IMR-90 (cell line): ENCODE measurements at regions not wholly inside any gene's neighbourhood (a gene's known extent, or its start where the extent isn't known, plus 50 kb on each side); places are given as distances from the start of the nearest gene placed in this dataset.

Experiments used
- ATAC-seq: fragments of 200-7000 bp; cut with Tn5 transposase; 2 replicates; pipeline ENCODE4 v1.9.1; 2020; ENCODE audit warnings: low read depth, mild to moderate bottlenecking, moderate library complexity
- BruUV-seq: library from RNA; stranded (reverse); fragments of 400-500 nt; replicated peaks from 2 replicates; lab custom pipeline; 2021; lab: Mats Ljungman, UMichigan
- CTCF ChIA-PET: fragments of 300-600 bp; formaldehyde crosslinking; extraction: SDS; loops from one replicate; lab custom pipeline; 2021; ENCODE audit warnings: antibody characterized with exemption; lab: Yijun Ruan, JAX
- POLR2A ChIA-PET: fragments of 300-600 bp; sonication (Branson Sonifier 250); formaldehyde crosslinking; loops from one replicate; lab custom pipeline; 2022; ENCODE audit warnings: antibody characterized with exemption; ENCODE audit not compliant: unreplicated experiment; lab: Charles Lee
- DNase-seq: peaks from one replicate; pipeline ENCODE4 v3.0.0; 2013
- H2AFZ ChIP-seq: replicated peaks from 2 replicates; pipeline ENCODE3; 2013; ENCODE audit warnings: low read length, mild to moderate bottlenecking; ENCODE audit not compliant: poor library complexity
- H2AK5ac ChIP-seq: 2 replicates; pipeline ENCODE4 v1.6.1; 2013; ENCODE audit warnings: low read depth, low read length, inconsistent platforms
- H2AK9ac ChIP-seq: replicated peaks from 2 replicates; pipeline ENCODE3; 2013; ENCODE audit warnings: mild to moderate bottlenecking, low read depth, low read length, moderate library complexity; ENCODE audit not compliant: poor library complexity
- H2BK120ac ChIP-seq: 2 replicates; pipeline ENCODE4 v1.6.1; 2013; ENCODE audit warnings: low read depth, low read length, inconsistent platforms
- H2BK15ac ChIP-seq: 3 replicates; pipeline ENCODE4 v1.6.1; 2013; ENCODE audit warnings: low read depth, low read length, inconsistent platforms
- H2BK20ac ChIP-seq: 2 replicates; pipeline ENCODE4 v1.6.1; 2013; ENCODE audit warnings: low read depth, mild to moderate bottlenecking, inconsistent platforms, low read length, moderate library complexity
- H2BK5ac ChIP-seq: 2 replicates; pipeline ENCODE4 v1.6.1; 2013; ENCODE audit warnings: mild to moderate bottlenecking, low read depth, low read length, inconsistent platforms; ENCODE audit not compliant: poor library complexity, severe bottlenecking
- H3K14ac ChIP-seq: replicated peaks from 2 replicates; pipeline ENCODE4 v1.6.1; 2013; ENCODE audit warnings: low read depth, low read length, inconsistent platforms
- H3K18ac ChIP-seq: 2 replicates; pipeline ENCODE4 v1.6.1; 2013; ENCODE audit warnings: low read depth, low read length, control low read depth
- H3K23ac ChIP-seq: 2 replicates; pipeline ENCODE4 v1.6.1; 2013; ENCODE audit warnings: low read depth, low read length, inconsistent platforms
- H3K27ac ChIP-seq: 2 replicates; pipeline ENCODE4 v1.5.1; 2013; ENCODE audit warnings: mild to moderate bottlenecking, control low read depth, low read length; ENCODE audit not compliant: insufficient read depth
- H3K27me3 ChIP-seq: 2 replicates; pipeline ENCODE4 v1.6.1; 2013; ENCODE audit warnings: low read length; ENCODE audit not compliant: control insufficient read depth, insufficient read depth
- H3K36me3 ChIP-seq: 2 replicates; pipeline ENCODE4 v1.6.1; 2013; ENCODE audit warnings: low read length, mixed read lengths; ENCODE audit not compliant: control insufficient read depth, insufficient read depth
- H3K4ac ChIP-seq: 2 replicates; pipeline ENCODE4 v1.6.1; 2013; ENCODE audit warnings: low read depth, low read length, inconsistent platforms
- H3K4me1 ChIP-seq: 2 replicates; pipeline ENCODE4 v1.6.1; 2013; ENCODE audit warnings: low read length, mixed read lengths; ENCODE audit not compliant: control insufficient read depth, insufficient read depth
- H3K4me2 ChIP-seq: 2 replicates; pipeline ENCODE4 v1.6.1; 2013; ENCODE audit warnings: low read depth, mild to moderate bottlenecking, control low read depth, low read length, moderate library complexity
- H3K4me3 ChIP-seq: 2 replicates; pipeline ENCODE4 v1.5.1; 2013; ENCODE audit warnings: low read depth, mild to moderate bottlenecking, control low read depth, low read length, moderate library complexity; ENCODE audit not compliant: insufficient read depth
- H3K56ac ChIP-seq: 2 replicates; pipeline ENCODE4 v1.6.1; 2013; ENCODE audit warnings: low read length, inconsistent platforms; ENCODE audit not compliant: insufficient read depth; ENCODE audit errors: extremely low read depth
- H3K79me1 ChIP-seq, 2 experiments: 2 replicates each; pipeline ENCODE4 v1.6.1; 2013; ENCODE audit warnings: low read length in 2 of 2, inconsistent platforms in 1 of 2, low read depth in 1 of 2
- H3K9ac ChIP-seq: 2 replicates; pipeline ENCODE4 v1.6.1; 2013; ENCODE audit warnings: low read depth, low read length, control low read depth
- H3K9me1 ChIP-seq: 2 replicates; pipeline ENCODE4 v1.6.1; 2013; ENCODE audit warnings: low read length, inconsistent platforms; ENCODE audit not compliant: insufficient read depth
- H3K9me3 ChIP-seq: 2 replicates; pipeline ENCODE4 v1.6.1; 2013; ENCODE audit warnings: low read length; ENCODE audit not compliant: control insufficient read depth, insufficient read depth
- H4K20me1 ChIP-seq: 2 replicates; pipeline ENCODE4 v1.6.1; 2013; ENCODE audit warnings: low read length, inconsistent platforms; ENCODE audit not compliant: insufficient read depth
- H4K5ac ChIP-seq: 2 replicates; pipeline ENCODE4 v1.6.1; 2013; ENCODE audit warnings: mild to moderate bottlenecking, low read depth, low read length, control low read depth
- H4K8ac ChIP-seq, 2 experiments: 2 replicates each; pipeline ENCODE4 v1.6.1; 2013; ENCODE audit warnings: low read depth in 2 of 2, low read length in 2 of 2, control low read depth in 1 of 2, inconsistent platforms in 1 of 2
- H4K91ac ChIP-seq: 2 replicates; pipeline ENCODE4 v1.6.1; 2013; ENCODE audit warnings: low read depth, low read length, inconsistent platforms; ENCODE audit not compliant: insufficient read depth
- CHD1 ChIP-seq: IDR thresholded peaks from 2 replicates; pipeline ENCODE4 v1.6.1; 2012; ENCODE audit warnings: low read depth, low read length, improper control_type of control experiment
- MAFK ChIP-seq: IDR thresholded peaks from 2 replicates; pipeline ENCODE4 v1.6.1; 2012; ENCODE audit warnings: low read depth, low read length, improper control_type of control experiment
- NFE2L2 ChIP-seq: fragments of 150-350 bp; IDR thresholded peaks from 2 replicates; pipeline ENCODE4 v1.6.1; 2016; ENCODE audit warnings: low read depth, mild to moderate bottlenecking, low read length
- RCOR1 ChIP-seq: IDR thresholded peaks from 2 replicates; pipeline ENCODE4 v1.6.1; 2012; ENCODE audit warnings: mild to moderate bottlenecking, low read length, improper control_type of control experiment; ENCODE audit not compliant: insufficient replicate concordance
- SMC3 ChIP-seq: fragments of 150-350 bp; IDR thresholded peaks from 2 replicates; pipeline ENCODE4 v1.6.1; 2016; ENCODE audit warnings: low read depth, mild to moderate bottlenecking, antibody characterized with exemption, low read length, moderate library complexity
- WGBS, 2 experiments: methylation state at CpG; one replicate each; pipeline versions ENCODE4 v1.1.5 to v1.1.7; 2013; ENCODE audit warnings: missing lambda C conversion rate in 2 of 2; ENCODE audit not compliant: insufficient read length in 1 of 2; ENCODE audit errors: extremely low coverage in 2 of 2; 5-methylcytosine and 5-hydroxymethylcytosine counted together
- dilution Hi-C: fragments of 300-500 bp; cut with HindIII; formaldehyde crosslinking; loops from one replicate; pipeline ENCODE4 v1.14.3; 2018; ENCODE audit warnings: low sequenced_read_pairs; ENCODE audit not compliant: unreplicated experiment
- in situ Hi-C: fragments of 300-500 bp; cut with MboI; formaldehyde crosslinking; loops from 3 replicates; pipeline ENCODE4 v1.14.3; 2019; ENCODE audit warnings: low sequenced_read_pairs, inconsistent platforms, mixed read lengths
- intact Hi-C: fragments of 100-400 bp; cut with micrococcal nuclease; formaldehyde crosslinking; loops from 2 replicates; pipeline ENCODE4 v1.10.0; 2022

GRCh38 chr2:145729481-145729880 is 1209.6 kb upstream of the ZEB2 start:
- Histone ChIP-seq H3K9me1 (no peaks in the 10 kb centered on the region), H2BK20ac (no peak overlapping the region), H3K79me1 (no peaks in the 10 kb centered on the region), H4K91ac (no peak overlapping the region), H3K4ac (no peak overlapping the region), H4K5ac (no peak overlapping the region), H2AFZ (no peak overlapping the region), H3K9me3 (no peaks in the 10 kb centered on the region), H2AK5ac (no peak overlapping the region), H2BK5ac (no peak overlapping the region), H3K4me1 (no peaks in the 10 kb centered on the region), H4K8ac (no peak overlapping the region), H3K4me3 (no peak overlapping the region), H4K20me1 (no peaks in the 10 kb centered on the region), H3K27me3 (no peaks in the 10 kb centered on the region), H3K18ac (no peak overlapping the region), H3K14ac (no peak overlapping the region), H3K4me2 (no peak overlapping the region), H2BK120ac (no peak overlapping the region), H3K56ac (no peak overlapping the region), H2BK15ac (no peak overlapping the region), H3K23ac (no peak overlapping the region), H3K27ac (no peak overlapping the region), H3K36me3 (no peaks in the 10 kb centered on the region), H3K9ac (no peak overlapping the region), H2AK9ac (no peak overlapping the region)
- ChIA-PET CTCF (no interaction called here), POLR2A (interaction anchor here (0.5 kb wide), 1 partner anchor 12 kb away, joined by 3 read pairs; no protein-coding TSS in a partner anchor)
- TF ChIP-seq CHD1 (no peak), SMC3 (no peak), MAFK (no peak), RCOR1 (no peak), NFE2L2 (no peak)
- dilution Hi-C loops: no loop called here
- ATAC-seq (no peak), DNase-seq (no peak)
- no CpG with 5 or more reads among the region's 5 CpGs for WGBS, 2 experiments
- in situ Hi-C loops: no loop called here
- intact Hi-C loops: no loop called here
- BruUV-seq: no TSS peak
